H9 (cell line): ENCODE measurements at regions not wholly inside any gene's neighbourhood (a gene's known extent, or its start where the extent isn't known, plus 50 kb on each side); places are given as distances from the start of the nearest gene placed in this dataset.

Experiments used
- DNase-seq: peaks from one replicate; pipeline ENCODE4 v3.0.0-alpha.2; 2017
- H2AFZ ChIP-seq: one replicate; pipeline ENCODE4 v1.6.1; 2013; ENCODE audit warnings: mild to moderate bottlenecking, low read length, control low read depth, moderate library complexity
- H2AK5ac ChIP-seq: 2 replicates; pipeline ENCODE4 v1.6.1; 2013; ENCODE audit warnings: low read length, control low read depth, mixed read lengths; ENCODE audit not compliant: insufficient read length
- H2BK120ac ChIP-seq: one replicate; pipeline ENCODE4 v1.6.1; 2013; ENCODE audit warnings: low read depth, mild to moderate bottlenecking, low read length, control low read depth, inconsistent platforms; ENCODE audit not compliant: poor library complexity, severe bottlenecking
- H2BK12ac ChIP-seq: 2 replicates; pipeline ENCODE4 v1.6.1; 2013; ENCODE audit warnings: low read length, control low read depth, mixed read lengths, low read depth; ENCODE audit not compliant: insufficient read length
- H2BK15ac ChIP-seq: 2 replicates; pipeline ENCODE4 v1.6.1; 2013; ENCODE audit warnings: low read depth, low read length, control low read depth
- H2BK20ac ChIP-seq: one replicate; pipeline ENCODE4 v1.6.1; 2013; ENCODE audit warnings: low read depth, mild to moderate bottlenecking, low read length, control low read depth, inconsistent platforms; ENCODE audit not compliant: poor library complexity, severe bottlenecking
- H2BK5ac ChIP-seq: 2 replicates; pipeline ENCODE4 v1.6.1; 2013; ENCODE audit warnings: low read length, control low read depth, mixed read lengths; ENCODE audit not compliant: insufficient read length
- H3K14ac ChIP-seq: 2 replicates; pipeline ENCODE4 v1.6.1; 2013; ENCODE audit warnings: low read length, control low read depth; ENCODE audit not compliant: insufficient read depth
- H3K18ac ChIP-seq: 2 replicates; pipeline ENCODE4 v1.6.1; 2013; ENCODE audit warnings: low read depth, mild to moderate bottlenecking, mixed read lengths, low read length, control low read depth; ENCODE audit not compliant: insufficient read length
- H3K23ac ChIP-seq: 2 replicates; pipeline ENCODE4 v1.6.1; 2013; ENCODE audit warnings: low read length, control low read depth, mixed read lengths, low read depth; ENCODE audit not compliant: insufficient read length
- H3K23me2 ChIP-seq: 2 replicates; pipeline ENCODE4 v1.6.1; 2013; ENCODE audit warnings: low read depth, mild to moderate bottlenecking, mixed read lengths, low read length, control low read depth; ENCODE audit not compliant: insufficient read length, poor library complexity, severe bottlenecking
- H3K27ac ChIP-seq: 2 replicates; pipeline ENCODE4 v1.5.1; 2013; ENCODE audit warnings: low read length, control low read depth, mixed read lengths, low read depth; ENCODE audit not compliant: insufficient read length
- H3K27me3 ChIP-seq: 2 replicates; pipeline ENCODE4 v1.6.1; 2013; ENCODE audit warnings: low read length, control low read depth, inconsistent platforms; ENCODE audit not compliant: insufficient read depth
- H3K4ac ChIP-seq: 2 replicates; pipeline ENCODE4 v1.6.1; 2013; ENCODE audit warnings: low read depth, mild to moderate bottlenecking, control low read depth, inconsistent platforms, low read length, moderate library complexity
- H3K4me1 ChIP-seq: 2 replicates; pipeline ENCODE4 v1.6.1; 2013; ENCODE audit warnings: low read length, control low read depth, inconsistent platforms; ENCODE audit not compliant: insufficient read depth
- H3K4me2 ChIP-seq: 2 replicates; pipeline ENCODE4 v1.6.1; 2013; ENCODE audit warnings: low read length, control low read depth, mixed read lengths; ENCODE audit not compliant: insufficient read length, insufficient read depth
- H3K56ac ChIP-seq: 2 replicates; pipeline ENCODE4 v1.6.1; 2013; ENCODE audit warnings: low read depth, mild to moderate bottlenecking, mixed read lengths, low read length, control low read depth; ENCODE audit not compliant: insufficient read length
- H3K79me1 ChIP-seq: 2 replicates; pipeline ENCODE4 v1.6.1; 2013; ENCODE audit warnings: low read depth, mild to moderate bottlenecking, moderate library complexity, low read length, control low read depth, inconsistent platforms; ENCODE audit not compliant: insufficient read depth, poor library complexity, severe bottlenecking
- H3K79me2 ChIP-seq: 2 replicates; pipeline ENCODE4 v1.6.1; 2013; ENCODE audit warnings: low read length, control low read depth, inconsistent platforms; ENCODE audit not compliant: insufficient read depth
- H3K9ac ChIP-seq: 2 replicates; pipeline ENCODE4 v1.6.1; 2013; ENCODE audit warnings: low read length, control low read depth, mixed read lengths; ENCODE audit not compliant: insufficient read length; ENCODE audit errors: extremely low read depth
- H3K9me3 ChIP-seq: one replicate; pipeline ENCODE4 v1.6.1; 2013; ENCODE audit warnings: low read depth, low read length, inconsistent platforms; ENCODE audit not compliant: control insufficient read depth
- H3T11ph ChIP-seq: one replicate; pipeline ENCODE4 v1.6.1; 2013; ENCODE audit warnings: mild to moderate bottlenecking, low read length, control low read depth, inconsistent platforms
- H4K20me1 ChIP-seq: one replicate; pipeline ENCODE4 v1.6.1; 2013; ENCODE audit not compliant: control insufficient read depth, insufficient read length, insufficient read depth
- H4K5ac ChIP-seq: 2 replicates; pipeline ENCODE4 v1.6.1; 2013; ENCODE audit warnings: low read depth, mild to moderate bottlenecking, mixed read lengths, low read length, control low read depth; ENCODE audit not compliant: insufficient read length
- H4K8ac ChIP-seq: replicated peaks from 2 replicates; pipeline ENCODE4 v1.6.1; 2013; ENCODE audit warnings: low read length, control low read depth, mixed read lengths, low read depth; ENCODE audit not compliant: insufficient read length
- H4K91ac ChIP-seq: 2 replicates; pipeline ENCODE4 v1.6.1; 2013; ENCODE audit warnings: low read depth, mild to moderate bottlenecking, moderate library complexity, mixed read lengths, low read length, control low read depth; ENCODE audit not compliant: insufficient read length
- H3K27ac Mint-ChIP-seq, 3 experiments: 2 replicates in 2 of 3; 3 replicates in 1 of 3; pipeline ENCODE4 v1.8.0; 2020 to 2021; ENCODE audit warnings: mixed read lengths in 3 of 3, mild to moderate bottlenecking in 1 of 3, moderate library complexity in 1 of 3
- H3K27me3 Mint-ChIP-seq: 2 replicates; pipeline ENCODE4 v1.8.0; 2021; ENCODE audit warnings: low read depth, mild to moderate bottlenecking, moderate library complexity, mixed read lengths
- H3K36me3 Mint-ChIP-seq, 3 experiments: 2 replicates in 2 of 3; 3 replicates in 1 of 3; pipeline ENCODE4 v1.8.0; 2020 to 2021; ENCODE audit warnings: low read depth in 3 of 3, mixed read lengths in 3 of 3; ENCODE audit not compliant: insufficient read depth in 1 of 3
- H3K4me1 Mint-ChIP-seq, 2 experiments: 2 replicates each; pipeline ENCODE4 v1.8.0; 2020; ENCODE audit warnings: mixed read lengths in 2 of 2
- H3K4me3 Mint-ChIP-seq, 2 experiments: 2 replicates in 1 of 2; 3 replicates in 1 of 2; pipeline ENCODE4 v1.8.0; 2020 to 2021; ENCODE audit warnings: mild to moderate bottlenecking in 2 of 2, mixed read lengths in 2 of 2, moderate library complexity in 1 of 2
- H3K9me3 Mint-ChIP-seq, 2 experiments: 2 replicates in 1 of 2; 3 replicates in 1 of 2; pipeline ENCODE4 v1.8.0; 2020; ENCODE audit warnings: mild to moderate bottlenecking in 2 of 2, mixed read lengths in 2 of 2, moderate library complexity in 1 of 2
- CTCF ChIP-seq: fragments of 200-600 bp; sonication (generic); conservative IDR thresholded peaks from 3 replicates; pipeline ENCODE4 v1.8.0; 2021; ENCODE audit warnings: antibody characterized with exemption, mild to moderate bottlenecking
- WGBS: extraction: QIAGEN DNeasy Blood & Tissue Kit; methylation state at CpG from one replicate; pipeline ENCODE4 v1.1.7; 2013; ENCODE audit warnings: missing lambda C conversion rate, low lambda C conversion rate, mixed read lengths; ENCODE audit not compliant: insufficient read length; ENCODE audit errors: extremely low coverage; 5-methylcytosine and 5-hydroxymethylcytosine counted together

GRCh38 chr2:9118383-9118960 is 88.1 kb upstream of the ASAP2 start:
- Histone ChIP-seq H3K14ac (no peak overlapping the region), H3K18ac (no peak overlapping the region), H2BK5ac (no peak overlapping the region), H2AFZ (no peak overlapping the region), H4K5ac (no peak overlapping the region), H3K4ac (no peak overlapping the region), H3K27me3 (no peaks in the 10 kb centered on the region), H2BK120ac (no peak overlapping the region), H4K20me1 (no peaks in the 10 kb centered on the region), H3K23ac (no peak overlapping the region), H4K91ac (no peak overlapping the region), H2AK5ac (no peak overlapping the region), H2BK20ac (no peak overlapping the region), H3K79me2 (no peaks in the 10 kb centered on the region), H3K23me2 (no peaks in the 10 kb centered on the region), H3K56ac (no peak overlapping the region), H3K4me2 (no peak overlapping the region), H3T11ph (no peak overlapping the region), H3K9ac (no peak overlapping the region), H3K9me3 (no peaks in the 10 kb centered on the region), H2BK15ac (no peak overlapping the region), H3K4me1 (no peaks in the 10 kb centered on the region), H3K27ac (no peak overlapping the region), H3K79me1 (no peaks in the 10 kb centered on the region), H2BK12ac (no peak overlapping the region), H4K8ac (no peak overlapping the region)
- Mint-ChIP-seq H3K9me3 (no peaks in the 10 kb centered on the region), H3K27ac (no peak overlapping the region), H3K27me3 (peaks cover 3% of the 10 kb centered on the region; the same call in 1 of the 2 replicates), H3K4me3 (no peak overlapping the region), H3K4me1 (peaks cover 3 to 7% of the 10 kb centered on the region in 2 experiments), H3K36me3 (no peaks in the 10 kb centered on the region)
- no CpG with 5 or more reads among the region's 11 CpGs for WGBS
- TF ChIP-seq CTCF, result no peak
- no peak for DNase-seq
